ENCODE measurements at regions not wholly inside any gene's neighbourhood (a gene's known extent, or its start where the extent isn't known, plus 50 kb on each side); places are given as distances from the start of the nearest gene placed in this dataset.

DNA sequence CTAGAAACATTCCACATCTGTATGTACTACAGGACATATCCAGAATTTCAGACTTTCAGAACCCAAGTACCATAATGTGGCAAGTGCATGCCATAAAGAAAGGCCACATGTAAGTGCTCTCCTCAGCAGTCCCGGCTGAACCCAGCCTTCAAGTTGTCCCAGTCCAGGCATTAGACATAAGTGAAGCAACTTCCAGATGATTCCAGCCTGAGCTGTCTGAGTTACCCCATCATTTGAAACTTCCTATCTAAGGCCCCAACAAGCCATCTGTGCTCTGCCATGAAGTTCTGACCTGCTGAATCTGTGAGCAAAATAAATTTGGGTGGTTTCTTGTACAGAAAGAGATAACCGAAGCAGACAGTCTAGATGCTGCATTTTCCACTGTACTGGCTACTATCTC is 218.8 kb downstream of the IPMK start:
- TF ChIP-seq, protein P1, sequence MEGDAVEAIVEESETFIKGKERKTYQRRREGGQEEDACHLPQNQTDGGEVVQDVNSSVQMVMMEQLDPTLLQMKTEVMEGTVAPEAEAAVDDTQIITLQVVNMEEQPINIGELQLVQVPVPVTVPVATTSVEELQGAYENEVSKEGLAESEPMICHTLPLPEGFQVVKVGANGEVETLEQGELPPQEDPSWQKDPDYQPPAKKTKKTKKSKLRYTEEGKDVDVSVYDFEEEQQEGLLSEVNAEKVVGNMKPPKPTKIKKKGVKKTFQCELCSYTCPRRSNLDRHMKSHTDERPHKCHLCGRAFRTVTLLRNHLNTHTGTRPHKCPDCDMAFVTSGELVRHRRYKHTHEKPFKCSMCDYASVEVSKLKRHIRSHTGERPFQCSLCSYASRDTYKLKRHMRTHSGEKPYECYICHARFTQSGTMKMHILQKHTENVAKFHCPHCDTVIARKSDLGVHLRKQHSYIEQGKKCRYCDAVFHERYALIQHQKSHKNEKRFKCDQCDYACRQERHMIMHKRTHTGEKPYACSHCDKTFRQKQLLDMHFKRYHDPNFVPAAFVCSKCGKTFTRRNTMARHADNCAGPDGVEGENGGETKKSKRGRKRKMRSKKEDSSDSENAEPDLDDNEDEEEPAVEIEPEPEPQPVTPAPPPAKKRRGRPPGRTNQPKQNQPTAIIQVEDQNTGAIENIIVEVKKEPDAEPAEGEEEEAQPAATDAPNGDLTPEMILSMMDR (conservative IDR thresholded peaks at IDR 0.05; ENCODE audit: low read depth, low read length): no peak
- no peak for TF ChIP-seq EZH2 (IDR thresholded peaks at IDR 0.05; ENCODE audit: borderline replicate concordance, low read depth, low read length, poor library complexity, severe bottlenecking)
